HEK293 (cell line): ENCODE measurements at regions not wholly inside any gene's neighbourhood (a gene's known extent, or its start where the extent isn't known, plus 50 kb on each side); places are given as distances from the start of the nearest gene placed in this dataset.

ENCODE experiments used
- ATF2 ChIP-seq: fragments of 450-650 bp; formaldehyde crosslinking; IDR thresholded peaks from 2 replicates; pipeline ENCODE4 v1.5.1; 2016; ENCODE audit warnings: missing biosample characterization, missing genetic modification characterization, low read depth
- CTCF ChIP-seq: fragments of 450-650 bp; formaldehyde crosslinking; IDR thresholded peaks from 2 replicates; pipeline ENCODE4 v1.5.1; 2016; ENCODE audit warnings: missing biosample characterization, missing genetic modification characterization
- MYNN ChIP-seq: fragments of 450-650 bp; formaldehyde crosslinking; IDR thresholded peaks from 2 replicates; pipeline ENCODE4 v1.5.1; 2016; ENCODE audit warnings: missing biosample characterization, missing genetic modification characterization, borderline replicate concordance
- PRDM10 ChIP-seq: fragments of 450-650 bp; formaldehyde crosslinking; IDR thresholded peaks from 2 replicates; pipeline ENCODE4 v1.5.1; 2016; ENCODE audit warnings: missing biosample characterization, missing genetic modification characterization
- SALL2 ChIP-seq: fragments of 450-650 bp; formaldehyde crosslinking; IDR thresholded peaks from 2 replicates; pipeline ENCODE4 v1.5.0; 2017; ENCODE audit warnings: missing biosample characterization, mild to moderate bottlenecking, missing genetic modification characterization, borderline replicate concordance
- TRIM28 ChIP-seq: IDR thresholded peaks from 2 replicates; pipeline ENCODE4 v1.6.1; 2011; ENCODE audit warnings: low read length, control low read depth, borderline replicate concordance
- YY1 ChIP-seq: fragments of 450-650 bp; formaldehyde crosslinking; IDR thresholded peaks from 2 replicates; pipeline ENCODE4 v1.5.1; 2018; ENCODE audit warnings: missing biosample characterization, missing genetic modification characterization
- ZFP37 ChIP-seq: fragments of 450-650 bp; formaldehyde crosslinking; IDR thresholded peaks from 2 replicates; pipeline ENCODE4 v1.5.1; 2016; ENCODE audit warnings: missing biosample characterization, missing genetic modification characterization
- ZNF121 ChIP-seq: fragments of 450-650 bp; formaldehyde crosslinking; IDR thresholded peaks from 2 replicates; pipeline ENCODE4 v1.5.1; 2016; ENCODE audit warnings: missing biosample characterization, missing genetic modification characterization
- ZNF138 ChIP-seq: fragments of 450-650 bp; formaldehyde crosslinking; IDR thresholded peaks from 2 replicates; pipeline ENCODE4 v1.5.1; 2016; ENCODE audit warnings: missing biosample characterization, missing genetic modification characterization, borderline replicate concordance
- ZNF174 ChIP-seq: fragments of 450-650 bp; formaldehyde crosslinking; IDR thresholded peaks from 2 replicates; pipeline ENCODE4 v1.5.0; 2017; ENCODE audit warnings: missing biosample characterization, mild to moderate bottlenecking, missing genetic modification characterization
- ZNF24 ChIP-seq: fragments of 450-650 bp; formaldehyde crosslinking; IDR thresholded peaks from 2 replicates; pipeline ENCODE4 v1.5.1; 2016; ENCODE audit warnings: missing biosample characterization, missing genetic modification characterization
- ZNF514 ChIP-seq: fragments of 450-650 bp; formaldehyde crosslinking; IDR thresholded peaks from 2 replicates; pipeline ENCODE4 v1.5.1; 2016; ENCODE audit warnings: missing biosample characterization, missing genetic modification characterization
- ZNF549 ChIP-seq: fragments of 450-650 bp; IDR thresholded peaks from 2 replicates; pipeline ENCODE4 v1.5.1; 2018; ENCODE audit warnings: missing biosample characterization, missing genetic modification characterization, mild to moderate bottlenecking, inconsistent platforms, moderate library complexity

GRCh38 chr1:55289614-55290013 lies 74.5 kb upstream of the USP24 start:
- TF ChIP-seq ZNF24, result no peak
- TF ChIP-seq CTCF, result no peak
- TF ChIP-seq ZNF138 (tag by site-specific recombination), result no peak
- no peak for TF ChIP-seq TRIM28
- no peak for TF ChIP-seq ZNF549 (tag by site-specific recombination)
- no peak for TF ChIP-seq MYNN (tag by site-specific recombination)
- TF ChIP-seq ATF2, result no peak
- TF ChIP-seq ZNF514, result no peak
- TF ChIP-seq ZNF121 (tag by site-specific recombination), result no peak
- TF ChIP-seq YY1 (tag by site-specific recombination), result no peak
- no peak for TF ChIP-seq SALL2 (tag by site-specific recombination)
- TF ChIP-seq ZFP37 (tag by site-specific recombination), result no peak
- TF ChIP-seq PRDM10 (tag by site-specific recombination), result no peak
- TF ChIP-seq ZNF174 (tag by site-specific recombination), result no peak
